H1 (cell line): ENCODE measurements at regions not wholly inside any gene's neighbourhood (a gene's known extent, or its start where the extent isn't known, plus 50 kb on each side); places are given as distances from the start of the nearest gene placed in this dataset.

ENCODE experiments used
- ATF2 ChIP-seq: IDR thresholded peaks from 2 replicates; pipeline ENCODE4 v1.6.1; 2012; ENCODE audit warnings: low read length, inconsistent platforms
- CTCF ChIP-seq, 3 experiments: IDR thresholded peaks; 1 replicate in 2 of 3; 2 replicates in 1 of 3; pipeline versions ENCODE4 v1.5.1 to v1.6.1; 2011; ENCODE audit warnings: low read length in 3 of 3, mild to moderate bottlenecking in 3 of 3, inconsistent platforms in 2 of 3, low read depth in 1 of 3, moderate library complexity in 1 of 3; ENCODE audit not compliant: insufficient read depth in 1 of 3; ENCODE audit errors: control extremely low read depth in 1 of 3
- EZH2 ChIP-seq: fragments of 200-600 bp; sonication (generic); IDR thresholded peaks from 2 replicates; pipeline ENCODE4 v1.7.1; 2012; ENCODE audit warnings: low read depth, mild to moderate bottlenecking, moderate library complexity, low read length, inconsistent platforms; ENCODE audit not compliant: severe bottlenecking
- NRF1 ChIP-seq: IDR thresholded peaks from 2 replicates; pipeline ENCODE4 v1.6.1; 2011; ENCODE audit warnings: mild to moderate bottlenecking, low read depth, low read length, improper control_type of control experiment
- POLR2A ChIP-seq, 2 experiments: IDR thresholded peaks; 1 replicate in 1 of 2; 2 replicates in 1 of 2; pipeline ENCODE4 v1.6.1; 2011; ENCODE audit warnings: low read depth in 2 of 2, low read length in 2 of 2, mild to moderate bottlenecking in 2 of 2; ENCODE audit errors: control extremely low read depth in 1 of 2
- POLR2AphosphoS5 ChIP-seq: IDR thresholded peaks from 2 replicates; pipeline ENCODE4 v1.6.1; 2011; ENCODE audit warnings: low read depth, low read length
- RBBP5 ChIP-seq: IDR thresholded peaks from 2 replicates; pipeline ENCODE4 v1.7.1; 2012; ENCODE audit warnings: low read depth, mild to moderate bottlenecking, inconsistent platforms, low read length, moderate library complexity, borderline replicate concordance
- TAF1 ChIP-seq: IDR thresholded peaks from 2 replicates; pipeline ENCODE4 v1.6.1; 2011; ENCODE audit warnings: mild to moderate bottlenecking, low read depth, low read length
- TF ChIP-seq, protein P1 (sequence below): IDR thresholded peaks from 2 replicates; pipeline ENCODE4 v1.6.1; 2012; ENCODE audit warnings: inconsistent platforms

GRCh38 chr1:87795615-87796337 lies 467.1 kb downstream of the LMO4 start:
- TF ChIP-seq POLR2A (IDR thresholded peaks at IDR 0.05; ENCODE audit: control extremely low read depth in 1 of 2, low read depth in 2 of 2, low read length in 2 of 2) (no peak), EZH2 (no peak), ATF2 (no peak), RBBP5 (no peak), NRF1 (no peak), TAF1 (no peak), CTCF (IDR thresholded peaks at IDR 0.05; ENCODE audit: control extremely low read depth in 1 of 3, insufficient read depth in 1 of 3, low read depth in 1 of 3, low read length in 3 of 3) (no peak), POLR2AphosphoS5 (no peak)
- TF ChIP-seq, protein P1, sequence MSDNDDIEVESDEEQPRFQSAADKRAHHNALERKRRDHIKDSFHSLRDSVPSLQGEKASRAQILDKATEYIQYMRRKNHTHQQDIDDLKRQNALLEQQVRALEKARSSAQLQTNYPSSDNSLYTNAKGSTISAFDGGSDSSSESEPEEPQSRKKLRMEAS = no peak
